Stimulated activated CD4-positive, alpha-beta T cell treated with anti-CD3 and anti-CD28 coated beads, Interleukin-1b, Interleukin-23, amount 100 ng/mL, for 48 hours (primary cell): ENCODE measurements at regions not wholly inside any gene's neighbourhood (a gene's known extent, or its start where the extent isn't known, plus 50 kb on each side); places are given as distances from the start of the nearest gene placed in this dataset.
"Not testable (repeated sequence)": the region's sequence is repeated elsewhere in the genome, so short reads cannot be mapped to it uniquely, and the experiment has no call there.

ENCODE experiments used
- DNase-seq: peaks from one replicate; pipeline ENCODE4 v3.0.0-alpha.2; 2020

DNA sequence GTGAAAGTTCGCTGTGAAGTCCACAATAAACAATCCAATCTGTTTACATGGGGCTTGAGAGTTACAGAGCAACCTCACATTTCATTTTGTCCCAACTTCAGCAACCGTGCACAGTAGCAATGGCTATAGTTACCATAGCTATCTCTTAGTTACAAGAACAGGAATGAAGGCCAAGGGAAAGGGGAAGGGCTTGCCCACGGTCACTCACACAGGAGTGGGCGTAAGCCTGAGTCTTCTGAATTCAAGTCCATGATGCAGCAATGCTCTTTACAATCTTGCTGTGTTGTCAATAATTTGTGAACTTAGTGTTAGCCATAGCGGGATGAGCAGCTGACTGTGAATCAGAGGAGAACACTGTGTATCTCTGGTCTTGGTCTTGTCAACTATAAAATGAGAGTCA is 102.9 kb downstream of the ADAMTS15 start:
- no peak for DNase-seq

DNA sequence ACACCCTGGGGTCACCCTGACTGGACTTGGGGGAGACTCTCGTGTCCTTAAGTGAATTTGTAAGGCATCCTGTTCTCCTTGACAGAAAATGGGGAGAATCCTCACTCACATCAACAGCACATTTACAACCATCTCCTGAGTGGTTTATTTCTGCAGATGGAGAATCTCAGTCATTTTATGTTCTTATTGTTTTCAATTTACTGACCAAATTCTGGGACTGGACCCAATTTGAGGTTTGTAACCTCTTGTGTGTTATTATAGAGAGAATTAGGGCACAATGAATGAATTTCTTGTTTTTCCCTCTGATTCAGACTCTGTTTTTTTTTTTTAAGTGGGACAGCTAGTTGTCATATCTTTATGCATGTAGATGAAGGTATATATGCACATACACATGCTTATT is 104.9 kb downstream of the ADAMTS15 start:
- no peak for DNase-seq

DNA sequence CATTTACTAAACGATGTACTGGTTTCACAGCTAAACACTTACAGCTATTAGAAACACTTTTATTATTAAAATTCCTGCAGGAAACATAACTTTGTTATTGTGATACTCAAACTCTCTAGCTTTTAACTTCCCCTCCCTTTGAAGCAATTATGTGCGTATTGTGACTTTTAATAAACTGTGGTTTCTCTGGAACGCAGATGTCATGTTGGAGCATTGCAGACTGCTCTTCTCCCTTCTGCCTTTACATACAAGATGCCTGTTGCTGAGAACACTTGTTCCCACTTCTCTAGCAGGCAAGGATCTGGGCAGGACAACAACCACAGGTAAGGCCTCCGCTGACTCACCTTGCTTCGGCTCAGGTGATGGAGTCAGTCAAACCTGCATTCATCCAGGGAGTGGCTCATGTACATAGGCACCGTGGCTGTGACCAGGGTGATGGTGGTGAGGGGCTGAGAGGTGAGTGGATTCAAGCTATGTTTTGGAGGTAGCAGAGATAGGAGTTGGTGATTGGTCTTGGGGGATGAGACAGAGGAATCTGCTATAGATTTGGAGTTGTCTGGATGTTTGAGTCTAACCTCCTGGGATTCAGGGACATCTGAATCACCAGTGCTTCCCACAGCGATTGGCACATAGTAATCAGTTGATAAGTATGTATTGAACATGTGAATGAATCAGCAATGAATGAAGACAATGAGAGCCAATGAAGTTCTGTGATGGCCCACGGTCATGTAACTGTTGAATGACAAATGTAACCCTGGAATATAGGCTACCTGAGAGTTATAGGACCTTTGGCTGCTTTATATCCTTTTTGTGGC is 106.0 kb downstream of the ADAMTS15 start:
- no peak for DNase-seq

DNA sequence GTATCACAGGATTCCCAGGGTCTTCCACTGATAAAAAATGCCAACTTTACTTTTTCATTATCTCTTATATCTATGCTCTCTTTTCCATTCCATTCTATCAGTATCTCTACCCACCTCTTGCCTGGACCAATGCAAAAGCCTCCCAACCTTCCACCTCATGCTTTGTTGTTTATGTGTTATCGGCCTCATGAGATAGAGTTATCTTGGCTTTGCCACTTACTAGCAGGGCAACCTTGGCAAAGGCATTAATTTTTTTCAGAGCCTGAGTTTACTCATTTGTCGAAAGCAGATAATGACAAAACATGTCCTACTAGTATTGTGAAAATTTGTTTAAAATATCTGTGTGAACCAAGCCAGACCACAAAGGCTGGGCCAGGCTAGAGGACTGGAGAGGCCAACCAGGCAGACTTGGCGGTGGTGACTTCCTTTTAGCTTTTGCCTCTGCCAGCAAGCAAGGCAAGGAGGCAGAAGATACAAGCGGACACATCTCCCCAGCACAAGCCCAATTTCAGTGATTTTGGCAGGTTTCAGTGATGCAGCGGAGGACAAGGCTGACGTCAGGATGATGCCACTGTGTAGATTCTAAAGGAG is 106.9 kb downstream of the ADAMTS15 start:
- DNase-seq = no peak

DNA sequence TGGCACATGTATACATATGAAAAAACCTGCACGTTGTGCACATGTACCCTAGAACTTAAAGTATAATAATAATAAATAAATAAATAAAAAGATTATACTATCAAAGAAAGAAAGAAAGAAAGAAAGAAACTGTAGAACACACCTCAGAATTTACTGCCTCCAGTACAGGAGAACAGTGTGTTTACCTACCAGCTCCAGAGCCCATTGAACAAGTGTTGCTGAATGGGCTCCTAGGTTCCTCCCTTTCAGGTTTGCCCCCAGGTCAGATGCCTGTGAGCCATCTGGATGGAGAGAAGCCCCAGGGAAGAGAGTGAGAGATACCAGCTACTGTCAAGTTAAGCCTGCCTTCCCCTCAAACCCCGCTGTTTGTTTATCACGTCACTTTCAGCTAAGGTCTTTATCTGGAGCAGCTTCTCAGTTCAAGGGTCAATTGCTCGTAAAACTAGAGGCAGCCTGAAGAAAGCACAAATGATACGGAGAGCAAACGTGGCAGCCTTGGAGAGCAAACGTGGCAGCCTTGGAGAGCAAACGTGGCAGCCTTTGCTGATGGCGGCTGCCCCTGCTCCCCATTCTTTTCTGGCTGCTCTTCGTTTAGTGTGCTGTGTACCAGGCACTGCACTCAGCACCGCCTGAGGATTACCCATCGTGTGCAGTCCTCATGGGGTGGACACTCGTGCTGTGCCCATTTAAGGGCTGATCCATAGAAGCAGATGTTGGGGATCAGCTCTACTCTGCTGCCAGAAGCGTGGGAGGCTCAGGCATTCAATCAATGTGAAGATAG is 111.7 kb downstream of the ADAMTS15 start:
- DNase-seq = no peak

DNA sequence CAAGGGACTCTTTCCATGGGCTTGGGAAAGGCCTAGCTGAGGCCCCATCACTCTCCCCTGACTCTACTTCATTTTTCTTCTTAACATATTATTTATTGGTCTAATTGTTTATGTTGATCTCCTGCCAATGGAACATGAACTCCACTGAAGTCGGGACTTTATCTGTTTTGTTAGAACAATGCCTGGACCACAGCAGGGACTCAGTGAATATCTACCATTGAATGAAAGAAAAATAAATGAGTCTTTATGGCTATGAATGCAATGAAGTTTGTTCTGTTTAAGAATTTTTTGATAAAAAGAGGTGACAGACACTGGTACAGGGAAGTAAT is 112.3 kb downstream of the ADAMTS15 start:
- no peak for DNase-seq

DNA sequence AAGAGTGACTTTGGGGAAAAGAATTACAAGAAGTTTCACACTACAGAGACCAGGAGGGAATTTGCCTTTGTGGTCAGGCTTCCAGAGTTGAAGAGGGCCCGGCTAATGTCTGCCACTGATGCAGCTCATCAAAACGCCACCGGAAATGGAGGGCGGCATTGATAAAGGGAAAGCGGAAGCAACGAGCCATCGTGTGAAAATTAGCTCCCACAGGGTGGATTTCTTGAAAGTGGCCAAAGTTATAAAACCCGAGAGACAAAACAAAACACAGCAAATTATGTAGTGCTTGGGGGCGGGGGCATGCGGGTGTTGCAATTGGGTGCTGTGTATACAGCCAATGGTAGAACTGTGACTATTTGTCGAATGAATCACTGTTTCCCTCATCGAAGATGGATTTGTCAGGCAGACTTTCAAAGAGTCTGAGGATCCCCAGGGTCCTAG is 113.0 kb downstream of the ADAMTS15 start:
- no peak for DNase-seq

DNA sequence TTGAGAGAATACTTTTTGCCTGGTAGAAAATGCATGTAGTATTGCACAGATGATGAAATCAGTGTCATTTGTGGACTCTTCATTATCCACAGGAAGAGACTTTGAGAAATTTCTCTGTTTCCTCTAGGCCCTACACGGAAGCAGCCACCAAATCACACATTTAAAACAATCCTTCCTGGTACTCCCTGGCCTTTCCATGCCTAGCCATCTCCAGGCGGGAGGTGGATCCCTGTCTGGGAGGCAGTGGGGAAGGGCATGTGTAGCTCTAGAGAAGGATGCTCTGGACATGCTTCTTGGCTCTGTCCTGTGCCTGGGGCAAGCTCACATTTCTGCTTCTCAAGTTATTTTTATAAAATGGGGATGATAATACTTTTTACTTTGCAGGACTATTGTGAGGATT is 114.1 kb downstream of the ADAMTS15 start:
- DNase-seq = no peak

DNA sequence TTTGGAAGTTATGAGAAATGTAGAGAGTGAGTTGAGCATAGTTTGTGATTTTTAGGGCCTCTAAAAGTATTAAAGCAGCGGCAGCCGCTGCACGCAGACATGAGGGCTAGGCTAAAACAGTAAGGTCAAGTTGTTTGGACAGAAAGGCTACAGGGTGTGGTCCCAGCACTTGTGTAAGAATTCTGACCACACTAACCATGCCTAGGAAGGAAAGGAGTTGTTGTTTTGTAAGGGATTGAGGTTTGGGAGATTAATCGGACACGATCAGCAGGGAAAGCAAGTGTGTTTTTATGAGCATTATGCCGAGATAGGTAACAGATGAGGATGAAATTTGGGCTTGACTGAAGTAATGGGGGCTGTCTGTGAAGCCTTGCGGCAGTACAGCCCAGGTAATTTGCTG is 117.9 kb downstream of the ADAMTS15 start:
- not testable (repeated sequence) for DNase-seq

DNA sequence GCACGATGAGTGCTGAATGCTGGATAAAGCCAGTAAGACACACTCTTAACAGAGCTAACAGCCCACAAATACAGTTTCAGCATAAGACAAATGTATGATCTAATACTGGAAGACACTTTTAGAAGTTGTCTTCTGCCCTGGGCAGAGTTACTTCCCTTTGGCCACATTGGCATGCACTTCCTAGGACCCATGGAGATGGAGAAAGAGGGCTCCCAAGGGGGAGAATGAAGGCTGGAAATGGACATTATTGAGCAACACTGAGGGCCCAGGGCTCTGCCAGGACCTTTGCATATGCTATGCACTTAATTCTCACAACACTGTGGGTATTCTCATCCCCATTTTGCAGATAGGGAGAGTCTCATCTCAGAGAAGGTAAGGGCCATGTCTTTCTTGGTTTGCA is 123.1 kb downstream of the ADAMTS15 start:
- DNase-seq = no peak

DNA sequence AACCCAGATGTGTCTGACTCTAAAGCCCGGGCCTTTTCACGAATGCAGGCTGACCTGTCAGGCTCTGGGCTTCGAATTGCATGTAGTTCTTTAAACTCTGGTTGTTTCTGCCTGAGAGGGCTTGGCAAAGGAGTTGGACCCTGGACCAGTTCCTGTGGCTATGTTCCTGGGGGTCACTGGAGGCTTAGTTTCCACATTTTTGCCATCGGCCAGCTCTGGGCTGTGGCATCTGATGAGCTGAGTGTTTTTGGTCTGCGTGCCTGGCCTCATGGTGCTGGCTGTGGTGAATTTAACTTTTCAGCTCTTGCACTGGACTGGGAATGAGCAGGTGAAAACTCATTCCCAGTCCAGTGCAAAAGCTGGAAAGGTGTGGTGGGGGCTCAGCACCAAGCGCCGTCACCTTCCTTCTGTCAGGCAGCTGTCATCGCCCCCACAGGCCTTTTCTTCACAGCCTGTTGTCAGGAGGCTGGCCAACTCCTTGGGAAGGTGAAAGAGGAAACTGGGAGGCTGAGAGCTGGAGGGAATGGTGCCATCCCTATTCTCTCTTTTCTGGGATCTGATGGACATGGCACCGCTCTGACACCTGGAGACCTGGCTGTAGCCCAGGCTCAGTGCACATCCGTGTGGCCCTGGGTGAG is 123.6 kb downstream of the ADAMTS15 start:
- no peak for DNase-seq

DNA sequence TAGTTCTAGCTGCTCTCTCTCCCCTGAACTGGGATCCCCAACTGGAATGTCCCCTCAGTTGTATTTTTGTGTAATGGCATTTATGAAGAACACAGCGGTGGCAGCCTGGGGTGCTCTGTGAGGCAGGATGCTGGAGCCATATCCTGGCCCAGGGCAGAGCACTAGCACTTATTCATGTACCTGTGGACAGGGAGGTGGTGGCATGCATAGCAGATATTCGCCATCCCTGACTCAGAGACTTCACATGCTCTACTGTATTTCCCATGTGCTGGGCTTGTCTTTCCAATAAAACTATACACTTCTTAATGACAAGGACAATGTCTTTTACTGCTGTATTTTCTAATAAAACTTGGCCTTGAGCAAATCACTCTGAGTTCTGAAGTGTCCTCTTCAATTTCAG is 125.3 kb downstream of the ADAMTS15 start:
- DNase-seq = no peak

DNA sequence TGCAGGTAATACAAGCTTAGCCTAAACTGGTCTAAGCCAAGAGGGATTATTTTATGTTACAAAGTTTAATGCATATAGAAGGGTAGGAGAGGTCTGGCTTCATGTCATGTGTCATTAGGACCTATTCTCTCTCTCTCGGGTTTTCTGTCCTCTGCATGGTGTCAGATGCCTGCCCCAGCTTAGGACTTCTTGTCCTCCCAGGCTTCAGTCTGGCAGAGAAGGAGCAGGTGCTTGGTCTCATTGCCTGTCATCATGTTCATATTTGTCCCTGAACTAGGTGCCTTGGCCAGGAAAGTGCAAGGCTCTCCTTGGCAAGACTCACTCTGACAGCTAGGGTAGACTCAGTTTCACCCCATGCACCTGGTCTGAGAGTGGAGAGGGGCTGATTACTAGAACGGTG is 126.3 kb downstream of the ADAMTS15 start:
- no peak for DNase-seq

DNA sequence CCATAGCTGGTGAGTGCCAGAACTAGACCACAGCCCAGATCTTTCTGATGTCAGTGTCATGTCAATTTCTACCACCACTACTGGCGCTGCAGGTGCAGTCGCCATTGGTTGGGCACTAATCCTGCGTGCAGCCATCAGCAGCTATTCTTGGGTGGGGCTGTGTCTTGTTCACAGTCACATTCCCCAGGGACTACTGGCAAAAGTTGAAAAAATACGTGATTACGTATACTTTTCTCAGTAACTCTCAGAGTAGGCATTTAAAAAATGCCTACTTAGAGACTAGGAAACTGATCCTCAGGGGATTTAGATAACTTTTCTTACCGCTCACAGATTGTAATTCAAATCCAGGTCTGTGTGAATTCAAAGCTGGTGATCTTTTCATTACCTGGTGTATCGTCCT is 127.7 kb downstream of the ADAMTS15 start:
- no peak for DNase-seq

DNA sequence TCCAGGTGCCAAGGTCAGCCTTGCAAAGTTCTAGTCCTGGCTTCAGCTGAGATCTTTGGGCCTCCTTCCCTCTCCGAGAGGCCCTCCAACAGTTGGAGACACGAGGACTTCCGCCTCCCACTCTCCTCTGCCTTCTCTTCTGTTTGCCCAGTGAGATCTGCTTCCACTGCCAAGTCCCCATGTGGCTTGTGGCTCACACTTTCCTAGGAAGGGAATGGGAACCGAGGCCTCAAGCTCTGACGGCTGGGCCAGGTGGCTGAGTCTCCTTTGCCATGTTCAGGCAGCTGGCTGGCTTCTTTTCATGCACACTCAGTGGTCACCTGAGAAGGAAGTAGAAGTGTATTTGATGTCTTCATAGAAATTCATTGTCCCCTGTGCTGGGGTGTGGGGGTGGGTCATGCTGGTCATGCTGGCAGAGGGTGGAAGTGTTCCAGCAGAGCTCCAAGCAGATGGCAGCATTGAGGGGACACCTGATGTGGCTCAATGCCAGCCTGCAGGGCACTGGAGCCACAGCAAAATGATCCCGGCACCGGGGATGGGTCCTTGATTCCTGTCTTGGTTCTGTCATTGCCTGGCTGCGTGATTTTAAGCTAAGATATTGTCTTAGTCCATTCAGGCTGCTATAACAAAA is 130.4 kb downstream of the ADAMTS15 start:
- no peak for DNase-seq

DNA sequence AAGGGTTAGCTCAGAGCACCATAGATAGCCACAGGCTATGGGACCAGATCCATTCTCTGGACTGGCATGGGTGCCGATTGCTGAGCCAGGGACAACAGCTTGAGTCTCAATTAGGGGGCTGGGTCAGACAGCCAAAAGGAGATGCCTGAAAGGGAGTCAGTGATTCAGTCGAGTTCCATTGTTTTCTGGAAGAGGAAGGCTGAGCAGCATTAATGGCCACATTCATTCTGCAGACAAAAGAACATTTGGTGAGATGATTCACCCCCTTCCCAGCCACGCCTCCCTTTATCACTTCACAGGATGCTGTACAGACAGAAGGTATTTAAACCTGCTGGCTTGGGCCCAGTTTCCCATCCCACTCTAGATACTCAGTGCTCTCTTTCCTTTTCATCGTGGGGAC is 131.9 kb downstream of the ADAMTS15 start:
- DNase-seq = no peak

DNA sequence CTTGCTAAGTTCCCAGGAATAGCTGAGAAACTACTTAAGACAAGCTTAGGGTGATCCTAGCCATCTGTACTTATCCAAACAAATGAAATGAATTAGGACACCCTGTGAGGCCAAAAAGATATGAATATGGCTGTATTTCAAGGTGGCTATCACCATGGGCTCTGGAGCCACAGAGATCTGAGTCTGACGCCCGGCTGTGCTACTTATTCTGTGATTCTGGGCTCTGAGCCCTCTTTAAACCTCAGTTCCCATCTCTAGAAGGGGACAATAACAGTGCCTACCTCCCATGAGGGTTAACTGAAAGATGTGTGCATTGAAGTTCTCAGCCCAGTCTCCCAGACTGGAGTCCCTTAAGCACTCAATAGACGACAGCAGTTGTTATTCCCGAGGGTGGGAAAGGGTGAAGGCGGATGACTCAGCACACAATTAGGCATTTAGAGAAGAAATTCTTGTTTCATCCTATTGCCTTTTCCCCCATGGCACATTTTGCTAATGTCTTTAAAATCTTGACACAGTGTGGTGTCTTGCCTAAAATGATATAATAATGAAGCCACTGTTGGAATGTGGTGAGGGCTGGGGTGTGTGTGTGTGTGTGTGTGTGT is 132.5 kb downstream of the ADAMTS15 start:
- DNase-seq = no peak

DNA sequence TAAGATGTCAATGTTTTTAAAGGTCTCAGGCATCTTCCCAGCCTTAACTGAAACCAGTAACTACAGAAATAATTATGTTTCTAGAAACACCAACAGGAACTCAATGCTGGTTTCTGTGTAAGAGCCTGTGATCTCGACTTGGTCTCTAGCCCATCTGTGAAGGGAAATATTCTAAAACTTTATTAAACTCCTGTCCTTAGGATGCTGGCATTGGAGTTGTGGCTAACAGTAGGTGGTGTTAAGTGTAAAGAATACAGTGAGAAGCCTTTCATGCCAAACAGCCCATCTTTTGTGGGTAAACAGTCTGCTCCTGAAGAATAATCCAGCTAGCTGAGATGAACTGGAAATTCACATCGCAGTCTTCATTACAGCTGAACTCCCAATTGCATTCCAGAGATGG is 133.2 kb downstream of the ADAMTS15 start:
- no peak for DNase-seq

DNA sequence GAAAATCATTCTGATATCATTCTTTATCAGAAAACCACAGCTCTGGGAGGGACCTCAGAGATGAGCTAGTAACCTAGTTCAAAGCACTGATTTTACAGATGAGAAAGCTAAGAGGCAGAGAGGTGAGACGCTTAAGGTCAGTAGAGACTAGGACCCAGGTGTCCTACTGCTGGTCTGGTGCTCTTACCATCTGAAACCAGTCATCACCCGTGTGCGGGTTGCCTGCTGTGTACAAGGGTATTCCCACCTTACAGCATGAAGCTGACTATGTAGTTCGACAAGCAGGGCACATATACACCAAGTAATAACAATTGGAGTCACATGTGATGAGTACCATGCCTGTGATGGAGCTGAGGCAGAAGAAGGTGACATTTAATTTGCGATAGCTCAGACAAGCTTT is 133.7 kb downstream of the ADAMTS15 start:
- no peak for DNase-seq

DNA sequence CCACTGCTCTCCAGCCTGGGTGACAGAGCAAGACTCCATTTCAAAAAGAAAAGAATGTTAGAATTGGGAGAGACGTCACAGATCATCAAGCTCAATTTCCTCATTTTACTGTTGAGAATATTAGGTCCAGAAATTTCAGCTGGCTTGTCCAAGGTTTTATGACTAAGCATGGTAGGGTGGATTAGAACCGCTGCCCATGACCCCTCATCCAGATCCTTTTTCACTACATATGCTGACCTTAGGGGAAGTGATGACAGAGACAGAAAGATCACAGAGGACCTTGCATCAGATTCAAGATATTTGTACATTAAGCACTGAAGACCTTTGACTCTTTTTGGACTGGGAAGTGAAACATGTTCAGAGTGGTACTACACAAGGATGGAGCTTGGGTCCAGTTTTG is 134.5 kb downstream of the ADAMTS15 start:
- DNase-seq = no peak

DNA sequence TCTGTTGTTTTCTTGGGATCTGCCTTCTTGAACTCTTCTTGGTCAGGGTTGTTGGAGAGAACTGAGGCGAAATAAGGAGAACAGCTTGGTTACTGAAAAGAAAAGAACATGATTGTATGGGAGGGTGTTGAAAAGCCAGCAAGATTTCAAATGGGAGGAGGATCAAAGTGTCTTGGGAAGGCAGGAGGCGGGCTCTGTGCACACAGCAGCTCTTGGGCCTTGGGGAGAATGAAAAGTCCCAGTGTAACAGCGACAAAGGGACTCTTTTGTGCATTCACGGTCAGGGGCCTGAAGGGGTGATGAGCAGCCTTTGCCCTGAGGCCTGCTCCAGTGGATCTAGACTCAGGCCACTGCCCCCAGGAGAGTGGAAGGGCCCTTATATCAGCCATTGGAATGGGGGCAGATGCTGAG is 135.4 kb downstream of the ADAMTS15 start:
- no peak for DNase-seq

DNA sequence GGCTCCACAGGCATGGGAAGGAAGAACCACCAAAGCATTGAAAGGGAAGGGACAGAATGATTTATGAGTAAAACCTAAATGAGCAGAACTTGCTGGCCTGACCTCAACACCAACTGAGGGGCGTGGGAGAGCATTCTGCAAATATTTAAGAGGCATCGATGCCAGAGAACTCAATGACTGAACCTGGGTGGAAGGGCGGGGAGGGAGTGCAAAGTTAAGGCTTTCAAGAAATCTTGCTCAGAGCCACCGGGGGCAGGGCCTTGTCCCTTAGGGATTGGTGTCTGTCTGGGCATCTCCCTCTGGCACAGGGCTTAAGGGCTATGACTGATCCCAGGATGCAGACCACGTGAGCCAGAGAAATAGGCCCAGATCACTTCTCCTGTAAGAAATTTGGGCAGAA is 137.1 kb downstream of the ADAMTS15 start:
- no peak for DNase-seq

DNA sequence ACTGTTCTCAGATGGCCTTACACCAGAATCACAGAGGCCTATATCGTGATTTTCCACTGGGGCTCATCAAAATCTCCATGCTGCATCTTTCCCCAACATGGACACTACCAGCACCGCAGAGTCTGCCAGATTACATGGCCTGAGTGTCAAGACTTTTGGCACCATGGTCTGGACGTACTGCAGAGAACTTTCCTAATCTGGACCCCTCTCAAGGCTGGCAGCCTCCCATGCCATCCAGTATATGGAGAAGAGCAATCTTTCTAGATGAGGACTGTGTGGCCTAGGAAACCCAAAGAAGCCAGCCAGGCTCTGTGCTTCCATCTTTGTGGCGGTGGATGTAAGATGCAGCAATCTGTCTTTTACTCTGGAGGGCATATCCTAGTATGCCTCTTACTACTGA is 139.2 kb downstream of the ADAMTS15 start:
- no peak for DNase-seq
